ENCODE measurements at regions not wholly inside any gene's neighbourhood (a gene's known extent, or its start where the extent isn't known, plus 50 kb on each side); places are given as distances from the start of the nearest gene placed in this dataset.
A peak's percentile ranks its signal among the peaks of the same experiment; 100 is the strongest.
"Not testable (repeated sequence)": the region's sequence is repeated elsewhere in the genome, so short reads cannot be mapped to it uniquely, and the experiment has no call there.

DNA sequence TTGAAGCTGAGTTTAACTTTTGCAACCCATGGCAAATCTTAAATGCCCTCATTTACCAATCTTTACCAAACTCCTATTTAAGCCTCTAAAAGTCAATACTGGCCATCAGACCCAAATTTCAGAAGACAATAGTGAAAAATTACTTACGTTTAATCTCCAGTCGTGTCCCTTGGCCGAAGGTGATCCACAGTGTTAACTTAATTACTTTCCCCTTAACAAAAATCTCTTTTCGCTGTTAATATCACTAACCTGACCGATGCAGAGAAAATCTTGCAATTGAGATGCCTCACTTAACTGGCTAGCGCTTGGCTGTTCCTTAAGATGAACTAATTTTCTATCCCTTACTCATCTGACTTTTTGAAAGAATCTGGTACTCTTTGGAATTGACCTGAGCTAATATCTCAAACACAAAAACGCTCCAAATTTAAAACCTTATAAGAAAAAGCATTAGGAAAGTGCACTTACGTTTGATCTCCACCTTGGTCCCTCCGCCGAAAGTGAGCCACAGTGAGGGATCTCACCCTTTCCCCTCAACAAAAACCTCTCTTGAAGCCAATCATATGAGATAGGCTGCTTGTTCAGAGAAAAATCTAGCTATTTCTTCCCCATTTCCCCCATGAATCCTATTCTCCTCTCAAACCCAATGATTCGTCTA lies 169.1 kb downstream of the RPIA start:
- DNase-seq (ENCODE audit: low read depth) = no peak

DNA sequence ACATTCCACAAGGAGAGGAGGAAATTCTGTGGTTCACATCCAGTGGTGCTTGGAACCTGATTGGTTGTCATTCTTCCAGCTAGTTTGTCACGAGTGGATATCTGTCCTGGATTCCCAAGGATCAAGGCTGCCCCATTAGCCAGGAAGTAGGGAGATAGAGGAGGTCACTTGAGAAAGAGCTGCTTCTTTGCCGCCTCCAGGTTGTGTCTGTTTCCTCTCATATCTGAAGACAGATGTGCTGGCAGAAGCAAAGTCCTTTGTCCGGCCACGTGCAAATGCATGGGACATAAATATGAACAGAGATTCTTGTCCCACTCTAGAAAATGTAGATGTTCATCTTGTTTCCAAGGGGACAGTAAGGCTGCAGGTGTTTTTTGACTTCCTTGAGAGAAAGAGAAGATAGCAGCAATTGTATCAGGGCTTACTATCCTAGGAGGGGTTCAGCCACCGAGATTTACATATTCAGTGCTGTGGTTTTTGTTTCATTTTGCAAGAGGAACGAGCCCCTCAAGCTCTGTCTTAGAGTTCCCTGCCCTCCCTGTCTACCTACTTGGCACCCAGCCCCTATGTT lies 174.4 kb downstream of the RPIA start:
- no peak for DNase-seq (ENCODE audit: low read depth)

DNA sequence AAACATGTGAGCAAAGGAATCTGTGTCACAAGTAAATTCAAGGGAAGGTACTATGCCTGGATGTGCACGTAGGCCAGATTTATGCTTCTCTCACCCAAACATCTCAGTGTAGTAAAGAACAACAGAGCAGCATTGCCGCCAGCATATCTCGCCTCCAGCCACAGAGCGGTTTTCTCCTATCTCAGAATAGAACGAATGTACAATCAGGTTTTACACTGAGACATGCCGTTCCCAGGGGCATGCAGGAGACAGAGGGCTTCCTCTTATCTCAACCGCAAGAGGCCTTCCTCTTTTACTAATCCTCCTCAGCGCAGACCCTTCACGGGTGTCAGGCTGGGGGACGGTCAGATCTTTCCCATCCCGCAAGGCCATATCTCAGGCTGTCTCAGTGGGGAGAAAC lies 175.3 kb downstream of the RPIA start:
- DNase-seq (ENCODE audit: low read depth) = no peak

DNA sequence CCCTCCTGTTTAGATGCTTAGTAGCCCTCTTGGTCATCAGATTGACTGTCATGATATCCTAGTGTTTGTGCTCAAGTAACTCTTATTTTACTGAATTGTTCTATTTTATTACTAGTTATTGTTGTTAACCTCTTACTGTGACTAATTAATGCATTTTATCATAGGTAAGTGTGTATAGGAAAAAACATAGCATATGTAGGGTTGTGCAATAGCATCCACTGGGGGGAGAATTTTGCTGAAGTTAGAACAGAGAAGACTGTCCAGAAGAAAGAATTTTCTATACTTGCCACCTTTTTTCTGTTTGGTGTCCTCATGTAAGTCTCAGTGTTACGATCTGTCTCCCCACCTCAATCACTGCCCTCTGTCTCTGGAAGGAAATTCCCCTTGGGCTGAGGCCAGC lies 177.4 kb downstream of the RPIA start:
- no peak for DNase-seq (ENCODE audit: low read depth)

DNA sequence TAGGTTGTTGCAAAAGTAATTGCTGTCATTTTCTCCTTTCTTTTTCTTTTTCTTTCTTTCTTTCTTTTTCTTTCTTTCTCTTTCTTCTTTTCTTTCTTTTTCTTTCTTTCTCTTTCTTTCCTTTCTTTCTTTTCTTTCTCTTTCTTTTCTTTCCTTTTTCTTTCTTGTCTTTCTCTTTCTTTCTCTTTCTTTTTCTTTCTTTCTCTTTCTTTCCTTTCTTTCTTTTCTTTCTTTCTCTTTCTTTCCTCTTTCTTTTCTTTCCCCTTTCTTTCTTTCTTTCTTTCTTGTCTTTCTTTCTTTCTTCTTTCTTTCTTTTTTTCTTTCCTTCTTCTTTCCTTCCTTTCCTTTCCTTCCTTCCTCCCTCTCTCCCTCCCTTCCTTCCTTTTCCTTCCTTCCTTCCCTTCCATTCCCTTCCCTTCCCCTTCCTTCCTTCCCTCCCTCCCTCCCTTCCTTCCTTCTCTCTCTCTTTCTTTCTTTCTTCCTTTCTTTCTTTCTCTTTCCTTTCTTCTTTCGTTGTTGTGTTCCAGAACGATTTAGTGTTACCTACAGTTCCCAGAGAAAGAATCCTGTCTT lies 178.9 kb downstream of the RPIA start:
- no peak for DNase-seq (ENCODE audit: low read depth)

DNA sequence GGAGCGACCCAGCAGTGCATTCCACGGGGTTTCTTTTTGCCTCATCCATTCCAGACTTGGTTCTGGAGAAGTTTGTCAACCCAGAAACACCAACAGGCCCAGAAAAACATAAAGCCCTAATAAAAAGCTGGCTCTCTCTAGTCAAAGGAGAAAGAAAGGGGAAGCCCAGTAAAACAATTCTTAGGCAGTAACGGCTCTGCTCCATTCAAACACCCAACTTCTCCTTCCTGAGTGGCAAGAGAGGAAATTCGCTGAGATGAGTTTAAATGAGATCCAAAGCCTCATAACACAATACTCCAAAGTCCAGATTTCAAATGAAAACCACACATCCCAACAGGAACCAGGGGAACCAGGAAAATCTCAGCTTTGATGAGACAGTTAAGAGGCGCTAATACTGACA lies 179.9 kb downstream of the RPIA start:
- no peak for DNase-seq (ENCODE audit: low read depth)

DNA sequence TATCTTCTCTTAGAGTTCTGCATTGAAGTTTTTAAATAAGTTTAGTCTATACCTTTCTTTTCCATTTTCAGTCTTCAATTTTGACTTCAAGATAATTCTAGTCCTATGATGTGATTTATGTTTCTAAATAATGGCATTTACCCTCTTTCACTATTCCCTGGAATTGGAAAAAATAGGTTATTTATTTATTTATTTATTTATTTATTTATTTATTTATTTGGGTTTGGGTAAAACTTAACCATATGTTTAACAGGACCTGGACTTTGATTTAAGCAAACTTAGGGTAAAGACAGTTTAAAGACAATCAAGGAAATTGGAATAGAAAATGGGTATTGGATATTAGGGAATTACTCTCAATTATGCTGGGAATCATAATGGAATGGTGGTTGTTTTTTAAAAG lies 182.1 kb downstream of the RPIA start:
- DNase-seq (ENCODE audit: low read depth) = no peak

DNA sequence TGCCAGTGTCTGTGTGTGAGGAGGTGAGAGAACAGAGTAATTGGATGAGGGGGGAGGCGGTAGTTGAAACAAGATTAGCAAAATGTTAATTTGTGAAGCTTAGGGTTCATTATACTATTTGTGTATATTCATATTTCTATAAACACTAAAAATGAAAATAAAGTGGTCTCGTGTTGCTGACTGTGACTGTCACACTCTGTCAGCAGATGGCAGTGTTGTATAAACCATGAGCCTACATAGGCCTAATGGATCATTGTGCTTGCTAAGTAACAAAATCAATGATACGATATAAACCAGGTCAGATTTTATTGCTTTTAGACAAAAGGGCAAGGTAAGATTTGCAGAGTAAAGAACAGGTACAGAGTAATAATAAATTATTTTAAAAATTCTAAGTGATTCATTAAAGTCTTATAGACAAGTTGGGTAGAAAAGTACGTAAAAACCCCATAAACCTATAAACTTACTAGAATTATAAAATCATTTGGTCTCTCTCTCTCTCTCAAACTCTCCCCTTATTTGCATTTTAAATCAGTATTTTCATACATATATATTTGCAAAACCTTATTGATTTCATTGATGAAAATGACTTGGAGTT lies 182.7 kb downstream of the RPIA start:
- DNase-seq (ENCODE audit: low read depth) = peak; percentile 9

DNA sequence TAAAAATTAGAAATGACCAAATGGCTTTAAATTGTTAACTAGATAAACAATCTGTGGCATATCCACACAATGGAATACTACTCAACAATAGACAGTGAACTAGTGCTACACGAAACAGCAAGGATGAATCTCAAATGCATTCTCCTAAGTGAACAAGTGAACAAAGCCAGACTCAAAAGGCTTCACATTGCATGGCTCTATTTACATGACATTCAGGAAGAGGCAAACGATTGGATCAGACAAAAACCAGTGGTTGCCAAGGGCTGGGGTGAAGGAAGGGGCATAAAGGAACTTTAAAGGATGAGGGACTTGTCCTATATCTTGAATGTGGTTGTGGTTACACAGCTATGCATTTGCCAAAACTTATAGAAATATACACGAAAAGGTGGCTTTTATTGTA lies 184.3 kb downstream of the RPIA start:
- no peak for DNase-seq (ENCODE audit: low read depth)

DNA sequence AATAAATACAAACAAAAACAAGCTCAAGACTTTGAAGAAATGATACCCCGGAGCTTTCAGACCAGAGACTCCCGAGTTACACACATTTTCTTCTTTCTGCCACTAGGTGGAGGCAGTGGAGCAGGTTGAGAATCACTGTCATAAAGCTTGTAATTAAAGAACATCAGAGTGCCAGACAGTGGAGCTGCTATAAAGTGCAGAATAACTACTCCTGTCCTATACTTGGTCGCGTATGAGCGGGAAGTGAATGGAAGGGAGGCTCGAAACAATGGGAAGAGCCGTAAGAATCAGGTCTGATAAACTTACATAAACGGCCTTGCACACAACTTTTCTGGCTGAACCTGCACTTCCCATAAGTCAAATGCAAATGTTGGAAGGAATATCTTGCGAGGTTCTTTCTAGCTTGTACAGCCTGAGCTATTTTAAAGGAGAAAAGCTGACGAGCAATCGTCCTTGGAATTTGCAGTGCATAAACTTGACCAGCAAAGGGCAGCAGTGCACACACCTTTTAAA lies 189.0 kb downstream of the RPIA start:
- DNase-seq (ENCODE audit: low read depth) = no peak

DNA sequence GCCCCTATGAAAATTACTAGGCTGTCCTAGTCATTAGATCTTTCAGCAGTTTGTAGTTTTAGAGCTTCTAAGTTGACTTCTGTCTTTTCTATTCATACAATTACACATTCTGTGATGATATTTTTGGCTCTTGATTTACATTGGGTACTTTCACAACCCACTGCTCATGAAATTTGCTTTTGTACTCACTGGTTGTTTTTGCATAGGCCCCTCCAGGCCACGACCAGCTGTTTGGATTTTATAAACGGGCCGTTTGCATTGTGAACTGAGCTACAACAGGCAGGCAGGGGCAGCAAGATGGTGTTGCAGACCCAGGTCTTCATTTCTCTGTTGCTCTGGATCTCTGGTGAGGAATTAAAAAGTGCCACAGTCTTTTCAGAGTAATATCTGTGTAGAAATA lies 193.8 kb downstream of the RPIA start:
- no peak for DNase-seq (ENCODE audit: low read depth)

DNA sequence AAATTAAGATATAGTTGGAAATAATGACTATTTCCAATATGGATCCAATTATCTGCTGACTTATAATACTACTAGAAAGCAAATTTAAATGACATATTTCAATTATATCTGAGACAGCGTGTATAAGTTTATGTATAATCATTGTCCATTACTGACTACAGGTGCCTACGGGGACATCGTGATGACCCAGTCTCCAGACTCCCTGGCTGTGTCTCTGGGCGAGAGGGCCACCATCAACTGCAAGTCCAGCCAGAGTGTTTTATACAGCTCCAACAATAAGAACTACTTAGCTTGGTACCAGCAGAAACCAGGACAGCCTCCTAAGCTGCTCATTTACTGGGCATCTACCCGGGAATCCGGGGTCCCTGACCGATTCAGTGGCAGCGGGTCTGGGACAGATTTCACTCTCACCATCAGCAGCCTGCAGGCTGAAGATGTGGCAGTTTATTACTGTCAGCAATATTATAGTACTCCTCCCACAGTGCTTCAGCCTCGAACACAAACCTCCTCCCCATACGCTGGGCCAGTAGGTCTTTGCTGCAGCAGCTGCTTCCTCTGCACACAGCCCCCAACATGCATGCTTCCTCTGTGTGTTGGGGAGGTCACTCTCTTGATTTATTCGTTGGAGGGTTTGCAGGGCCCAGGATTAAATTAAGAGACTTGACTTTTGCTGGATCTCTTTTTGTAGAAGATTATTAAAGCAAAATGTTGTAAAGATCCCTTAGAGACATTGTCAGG lies 194.4 kb downstream of the RPIA start:
- DNase-seq (ENCODE audit: low read depth) = no peak

DNA sequence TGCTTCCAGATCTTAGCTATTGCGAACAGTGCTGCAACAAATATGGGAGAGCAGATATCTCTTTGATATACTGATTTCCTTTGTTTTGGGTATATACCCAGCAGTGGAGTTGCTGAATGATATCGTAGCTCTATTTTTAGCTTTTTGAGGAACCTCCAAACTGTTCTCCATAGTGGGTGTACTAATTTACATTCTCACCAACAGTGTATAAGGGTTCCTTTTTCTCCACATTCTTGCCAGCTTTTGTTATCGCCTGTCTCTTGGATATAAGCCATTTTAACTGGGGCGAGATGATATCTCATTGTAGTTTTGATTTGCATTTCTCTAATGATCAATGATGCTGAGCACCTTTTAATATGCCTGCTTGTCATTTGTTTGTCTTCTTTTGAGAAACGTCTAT lies 196.0 kb downstream of the RPIA start:
- not testable (repeated sequence) for DNase-seq (ENCODE audit: low read depth)

DNA sequence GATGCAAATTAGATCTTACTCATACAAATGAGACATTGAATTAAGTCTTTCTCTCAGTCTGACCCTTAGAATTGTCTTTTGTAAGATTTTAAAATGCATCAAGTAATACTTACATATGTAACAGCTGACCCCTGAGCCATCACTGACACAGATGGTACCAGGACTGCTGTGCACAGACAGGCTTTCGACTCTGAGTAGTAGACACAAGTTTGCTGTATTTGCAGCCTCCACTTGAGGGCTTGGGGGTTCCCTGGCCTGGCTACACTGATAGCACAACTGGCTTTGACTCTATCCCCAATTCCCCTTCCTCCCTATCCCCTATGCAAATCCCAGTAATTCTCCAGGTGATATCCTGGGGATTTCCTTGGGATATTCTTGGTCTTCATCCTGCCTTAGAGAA lies 200.7 kb downstream of the RPIA start:
- DNase-seq (ENCODE audit: low read depth) = no peak

DNA sequence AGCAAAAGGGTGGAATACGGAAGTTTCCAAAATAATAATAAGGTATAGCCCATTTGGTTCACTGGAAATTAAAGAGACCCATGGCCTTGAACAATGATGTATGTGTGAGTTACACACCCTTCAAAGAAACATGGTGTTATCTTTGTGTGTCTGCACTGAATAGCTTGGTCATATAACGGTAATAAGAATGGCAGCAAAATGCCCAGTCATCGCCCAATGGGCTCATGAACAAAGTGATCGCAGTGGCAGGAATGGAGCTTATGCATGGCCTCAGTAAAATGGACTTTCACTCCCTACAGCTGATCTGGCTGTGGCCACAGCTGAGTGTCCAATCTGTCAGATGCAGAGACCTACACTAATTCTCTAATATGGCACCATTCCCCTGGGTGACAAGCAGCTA lies 201.3 kb downstream of the RPIA start:
- DNase-seq (ENCODE audit: low read depth) = no peak

DNA sequence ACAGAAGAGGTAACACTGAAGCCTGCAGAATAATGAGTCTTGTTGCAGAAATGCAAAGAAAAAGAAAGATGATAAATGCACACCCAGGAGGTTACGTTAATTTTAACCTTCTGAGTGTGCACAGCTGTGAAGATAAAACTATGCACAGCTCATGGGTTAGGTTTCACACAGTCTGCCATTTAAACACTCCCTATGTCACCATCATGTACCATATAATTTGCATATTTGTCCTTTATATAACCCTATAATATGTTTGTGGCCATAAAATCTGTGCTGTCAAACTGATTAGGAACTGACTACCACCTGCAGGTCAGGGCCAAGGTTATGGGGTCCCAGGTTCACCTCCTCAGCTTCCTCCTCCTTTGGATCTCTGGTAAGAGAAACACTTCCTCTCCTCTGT lies 205.5 kb downstream of the RPIA start:
- DNase-seq (ENCODE audit: low read depth) = no peak

DNA sequence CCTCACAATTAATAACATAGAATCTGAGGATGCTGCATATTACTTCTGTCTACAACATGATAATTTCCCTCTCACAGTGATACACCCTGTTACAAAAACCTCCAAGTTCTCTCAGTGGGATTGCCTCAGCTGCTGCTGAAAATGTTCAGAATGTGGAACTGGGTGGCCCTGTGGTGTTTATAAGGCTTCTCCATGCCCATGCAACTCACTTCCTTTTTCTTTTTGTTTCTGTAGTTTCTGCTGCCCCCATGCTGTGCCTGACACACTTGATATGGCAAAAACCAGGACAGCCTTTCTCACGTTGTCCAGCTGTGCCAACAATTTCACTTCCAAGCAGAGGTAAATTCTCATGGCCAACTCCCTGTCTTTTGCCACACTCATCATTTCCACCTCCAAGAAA lies 206.2 kb downstream of the RPIA start:
- no peak for DNase-seq (ENCODE audit: low read depth)

DNA sequence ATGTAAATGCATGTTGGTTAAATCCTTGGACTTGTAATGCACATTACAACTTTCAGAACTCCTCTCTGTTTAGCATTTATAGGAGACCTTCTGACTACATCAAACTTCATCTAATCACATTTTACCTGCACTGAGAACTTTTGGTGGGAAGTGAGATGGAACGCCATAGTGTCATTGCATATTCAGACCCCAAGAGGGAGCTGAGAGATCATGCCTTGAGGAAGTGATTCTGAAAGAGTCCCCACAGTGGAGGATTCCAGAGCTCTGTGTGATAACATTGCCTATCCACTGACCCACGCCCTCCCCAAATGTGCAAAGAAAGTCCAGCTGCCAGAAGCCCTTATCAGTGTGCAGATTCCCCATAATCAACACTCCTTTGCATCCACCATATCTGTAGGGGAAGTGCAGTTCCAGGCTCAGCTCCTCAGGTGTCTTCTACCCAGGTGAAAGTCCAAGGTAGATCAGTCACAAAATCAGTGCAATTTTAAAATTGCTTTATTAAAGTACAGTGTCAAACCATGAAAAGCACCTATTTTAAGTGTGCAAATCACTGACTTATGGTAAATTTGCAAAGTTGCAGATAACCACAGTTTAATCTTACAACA lies 212.4 kb downstream of the RPIA start:
- no peak for DNase-seq (ENCODE audit: low read depth)

DNA sequence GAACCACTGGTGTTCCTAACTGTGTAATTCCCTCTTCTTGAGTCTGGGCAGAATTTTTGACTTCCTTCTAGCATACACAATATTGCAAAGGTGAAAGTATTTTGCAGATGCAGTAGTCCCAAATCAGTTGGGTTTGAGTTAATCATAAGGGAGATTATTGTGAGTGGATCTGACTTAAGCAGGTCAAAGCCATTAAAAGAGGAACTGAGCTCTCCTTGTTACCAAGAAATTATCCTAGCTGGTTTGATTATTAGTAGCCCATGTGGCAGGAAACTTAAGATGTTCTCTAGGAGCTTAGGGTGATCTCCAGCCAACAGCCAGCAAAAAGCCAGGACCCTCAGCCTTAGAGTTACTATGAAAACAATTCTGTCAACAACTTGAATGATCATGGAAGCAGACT lies 221.8 kb downstream of the RPIA start:
- no peak for DNase-seq (ENCODE audit: low read depth)

DNA sequence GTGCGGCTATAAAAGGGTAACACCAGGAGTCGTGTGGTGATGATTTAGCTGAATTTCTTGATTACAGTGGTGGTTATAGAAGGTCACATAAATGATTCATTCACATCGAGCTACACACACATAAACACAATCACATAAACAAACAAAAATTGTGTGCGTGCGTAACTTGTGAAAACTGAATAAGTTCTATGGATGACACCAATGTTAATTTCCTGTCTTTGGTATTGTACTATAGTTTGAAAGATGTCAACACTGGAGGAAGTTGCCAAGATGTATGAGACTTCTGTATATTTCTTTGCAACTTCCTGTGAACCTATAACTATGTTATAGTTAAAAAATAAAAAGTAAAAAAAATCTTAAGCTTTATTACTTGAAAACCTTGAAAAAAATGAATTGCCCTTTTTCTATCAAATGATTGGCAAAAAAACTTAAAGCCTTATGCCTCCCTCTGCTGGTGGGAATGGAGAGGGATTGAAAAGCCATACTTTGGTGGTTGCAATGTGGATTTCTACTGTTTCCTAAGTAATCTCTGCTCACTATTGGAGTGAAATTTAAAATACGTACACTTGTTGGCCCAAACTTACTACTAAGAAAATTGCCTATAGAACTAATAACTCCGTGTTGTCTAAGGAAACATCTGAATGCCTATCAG lies 227.7 kb downstream of the RPIA start:
- no peak for DNase-seq (ENCODE audit: low read depth)

DNA sequence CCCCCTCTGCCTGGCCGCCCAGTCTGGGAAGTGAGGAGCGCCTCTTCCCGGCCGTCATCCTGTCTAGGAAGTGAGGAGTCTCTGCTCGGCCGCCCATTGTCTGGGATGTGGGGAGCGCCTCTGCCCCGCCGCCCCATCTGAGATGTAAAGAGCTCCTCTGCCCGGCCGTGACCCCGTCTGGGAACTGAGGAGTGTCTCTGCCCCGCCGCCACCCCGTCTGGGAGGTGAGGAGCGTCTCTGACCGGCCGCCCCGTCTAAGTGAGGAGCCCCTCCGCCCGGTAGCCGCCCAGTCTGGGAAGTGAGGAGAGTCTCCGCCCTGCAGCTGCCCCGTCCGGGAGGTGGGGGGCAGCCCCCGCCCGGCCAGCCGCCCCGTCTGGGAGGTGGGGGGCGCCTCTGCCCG lies 228.9 kb downstream of the RPIA start:
- DNase-seq (ENCODE audit: low read depth) = not testable (repeated sequence)

DNA sequence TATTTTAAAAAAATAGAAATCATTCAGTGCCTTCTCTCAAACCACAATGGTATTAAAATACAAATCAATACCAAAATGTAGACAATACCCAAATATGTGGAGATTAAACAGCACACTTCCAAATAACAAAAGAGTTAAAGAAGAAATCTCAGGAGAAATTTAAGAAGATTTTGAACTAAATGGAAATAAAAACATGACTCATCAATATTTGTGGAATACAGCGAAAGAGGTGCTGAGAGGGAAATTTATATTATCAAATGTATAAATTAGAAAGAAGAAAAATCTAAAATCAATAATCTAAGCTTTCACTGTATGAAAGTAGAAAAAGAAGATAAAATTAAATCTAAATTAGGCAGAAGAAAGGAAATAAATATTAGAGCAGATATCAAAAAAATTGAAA lies 233.1 kb downstream of the RPIA start:
- no peak for DNase-seq (ENCODE audit: low read depth)

All from activated T-cell treated with anti-CD3 and anti-CD28 coated beads for 48 hours (primary cell).